Hematopoietic multipotent progenitor cell (in vitro differentiated cells): ENCODE measurements at regions not wholly inside any gene's neighbourhood (a gene's known extent, or its start where the extent isn't known, plus 50 kb on each side); places are given as distances from the start of the nearest gene placed in this dataset.
"Not testable (repeated sequence)": the region's sequence is repeated elsewhere in the genome, so short reads cannot be mapped to it uniquely, and the experiment has no call there.

Source experiments
- DNase-seq, 3 donors: peaks; one replicate each; pipeline ENCODE4 v3.0.0-alpha.2; 2011 to 2015; ENCODE audit warnings: low read depth in 2 of 3, low spot score in 2 of 3

DNA sequence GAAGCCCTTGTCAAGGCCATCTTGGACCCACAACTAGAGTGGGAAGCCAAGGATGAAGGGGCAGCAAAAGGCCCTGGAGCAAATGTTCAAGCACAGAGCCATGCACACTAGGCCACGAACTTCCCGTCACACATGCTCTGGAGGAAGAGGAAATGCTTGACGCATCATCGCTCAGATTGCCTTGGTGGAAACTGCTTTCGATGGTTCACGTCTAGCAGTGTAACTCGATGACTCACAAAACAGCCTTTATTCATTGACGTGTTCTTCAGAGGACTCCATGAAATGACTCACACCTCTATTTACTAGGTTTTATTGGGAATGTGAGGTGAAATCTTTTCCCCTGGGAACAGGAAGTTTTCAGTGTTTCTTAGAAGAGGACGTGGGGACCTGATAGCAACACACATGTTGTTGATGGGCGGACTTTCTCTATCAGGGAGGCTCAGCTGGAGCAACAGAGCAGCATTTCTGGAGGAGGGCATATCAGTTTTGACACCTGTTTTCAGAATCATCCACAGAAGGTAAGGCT, 79.8 kb upstream of the FLT1 start:
- peak in 2 of 3 donors; percentile 22 to 23 for DNase-seq

DNA sequence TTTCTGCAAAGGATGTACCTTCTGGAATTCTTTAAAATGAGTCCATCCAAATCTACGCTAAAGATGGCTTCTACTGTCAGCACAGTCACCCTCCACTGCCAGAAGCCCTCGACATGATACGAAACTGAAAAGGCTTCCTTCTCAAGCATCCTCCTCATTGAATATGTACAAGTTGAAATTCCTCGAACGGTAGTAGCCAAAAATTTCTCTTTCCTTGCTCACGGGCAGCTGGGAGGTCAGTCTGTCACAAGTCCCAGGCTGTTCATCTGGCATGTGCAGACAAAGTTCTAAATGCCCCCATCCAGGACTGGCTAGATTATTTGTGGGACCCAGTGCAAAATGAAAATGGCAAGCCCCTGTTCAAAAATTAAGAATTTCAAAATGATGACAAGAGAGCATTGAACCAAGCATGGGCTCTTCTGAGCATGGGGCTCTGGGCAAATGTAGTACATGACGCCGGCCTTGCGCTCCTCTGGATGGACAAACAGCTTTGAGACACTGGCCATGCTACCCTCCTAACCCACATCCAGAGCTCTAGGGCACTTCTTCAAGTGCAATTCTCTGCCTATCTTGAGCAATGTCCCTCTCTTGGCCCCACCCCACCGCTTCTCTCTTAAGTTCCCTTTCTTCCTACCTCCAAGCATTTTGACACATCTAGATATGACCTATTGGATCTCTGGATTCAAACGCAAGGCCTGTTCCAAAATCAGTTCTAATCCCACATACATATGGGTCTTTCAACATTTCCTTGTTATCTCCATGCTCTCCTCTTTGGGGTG, 78.9 kb upstream of the FLT1 start:
- DNase-seq: no peak

DNA sequence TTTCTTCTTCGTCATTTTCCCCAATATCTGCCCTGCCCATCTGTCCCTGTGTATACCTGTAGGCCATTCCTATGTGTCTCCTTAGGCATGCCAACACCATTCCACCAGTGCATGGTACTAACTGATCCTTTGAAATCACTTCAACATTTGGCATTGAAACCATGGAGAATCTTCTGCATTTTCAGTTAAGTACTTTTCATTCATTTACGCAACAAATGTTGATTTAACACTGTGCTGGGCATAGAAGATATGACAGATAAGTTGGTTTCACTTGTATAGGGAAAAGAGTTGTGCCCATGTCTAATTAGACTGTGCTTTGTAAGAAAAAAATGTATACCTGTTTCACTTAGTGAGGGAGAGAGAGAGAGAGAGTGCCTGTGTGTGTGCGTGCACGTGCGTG, 77.9 kb upstream of the FLT1 start:
- no peak for DNase-seq

DNA sequence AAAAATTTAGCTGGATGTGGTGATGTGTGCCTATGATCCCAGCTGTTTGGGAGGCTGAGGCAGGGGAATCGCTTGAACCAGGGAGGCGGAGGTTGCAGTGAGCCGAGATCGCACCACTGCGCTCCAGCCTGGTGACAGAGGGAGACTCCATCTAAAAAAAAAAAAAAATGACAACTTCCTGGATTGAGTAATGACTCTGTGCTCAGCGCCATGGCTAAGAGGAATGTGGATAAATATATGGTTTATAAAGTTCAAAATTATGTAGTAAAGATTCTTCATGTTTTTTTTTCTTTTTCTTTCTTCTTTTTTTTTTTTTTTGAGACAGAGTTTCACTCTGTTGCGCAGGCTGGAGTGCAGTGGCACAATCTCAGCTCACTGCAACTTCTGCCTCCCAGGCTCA, 75.4 kb upstream of the FLT1 start:
- DNase-seq: not testable (repeated sequence)

DNA sequence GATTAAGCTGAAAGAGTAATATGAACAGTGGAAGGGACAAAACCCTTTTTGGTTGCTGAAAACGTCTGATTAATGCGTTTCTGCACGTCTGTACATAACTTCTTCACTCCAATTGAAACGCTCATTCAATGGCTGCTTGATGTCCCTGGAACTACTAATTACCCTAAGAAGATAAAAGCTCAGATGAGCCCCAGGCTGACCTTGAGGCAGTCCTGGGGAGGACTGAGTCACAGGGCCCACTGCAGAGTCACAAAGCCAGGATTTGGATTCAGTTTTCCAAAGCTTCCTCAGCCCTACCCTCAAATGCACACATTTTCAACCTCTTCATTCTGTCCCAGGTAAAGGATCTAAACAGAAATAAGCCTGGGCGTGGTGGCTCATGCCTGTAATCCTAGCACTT, 75.0 kb upstream of the FLT1 start:
- no peak for DNase-seq

DNA sequence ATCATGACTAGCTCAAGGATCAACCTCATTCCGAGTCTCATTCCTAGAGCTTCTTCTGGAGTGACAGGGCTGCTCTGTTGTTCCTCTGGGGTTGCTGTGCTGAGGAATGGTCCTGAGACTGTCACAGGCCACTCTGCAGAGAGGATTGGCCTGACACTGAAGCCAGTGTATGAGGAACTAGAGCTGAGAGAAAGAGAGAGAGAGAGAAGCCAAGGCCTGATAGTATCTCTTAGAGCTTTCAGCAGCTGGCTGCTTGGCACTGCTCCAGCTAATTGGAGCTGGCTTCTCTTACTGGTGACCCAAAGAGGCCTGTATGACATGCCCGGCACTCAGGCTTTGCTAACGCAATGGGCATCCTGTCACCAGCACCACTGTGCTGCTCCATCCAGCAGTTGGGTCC, 73.4 kb upstream of the FLT1 start:
- DNase-seq: peak in 2 of 3 donors; percentile 82 to 96

DNA sequence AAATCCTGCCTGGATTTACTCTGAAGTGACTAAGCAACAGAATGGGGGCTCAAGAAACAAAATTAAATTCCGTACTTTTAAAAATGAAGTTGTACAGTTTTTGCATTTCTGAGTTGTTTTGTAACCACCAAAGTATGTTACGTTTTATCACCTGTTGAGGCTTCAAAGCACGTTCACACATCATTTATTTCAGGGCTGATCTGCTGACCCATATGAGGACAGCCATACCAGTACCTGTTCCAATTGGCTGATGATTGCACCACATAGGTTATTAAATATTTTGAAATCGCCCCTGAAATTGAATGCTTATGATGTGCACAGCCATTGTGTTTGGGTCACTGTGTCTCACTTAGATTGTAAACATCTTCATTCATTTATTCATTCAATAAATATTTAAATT, 72.0 kb upstream of the FLT1 start:
- DNase-seq: no peak

DNA sequence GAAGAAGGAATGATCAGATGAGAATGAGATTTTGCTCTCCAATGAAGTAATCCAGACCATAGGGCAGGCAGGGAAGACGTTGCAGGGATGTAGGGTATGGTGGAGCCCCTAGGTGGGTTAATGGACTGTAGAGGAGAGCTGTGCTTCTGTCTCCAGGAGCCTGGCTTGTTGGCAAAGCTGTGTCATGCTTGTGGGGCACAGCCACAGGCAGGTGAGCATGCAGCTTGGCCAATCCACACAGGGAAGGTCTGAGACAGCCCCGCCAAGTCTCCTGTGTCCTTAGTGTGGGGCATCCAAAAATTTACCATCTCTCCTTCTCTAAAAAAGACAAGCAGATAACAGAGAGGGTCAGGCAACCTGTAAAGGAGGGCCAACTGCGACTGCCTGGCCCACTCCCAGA, 71.4 kb upstream of the FLT1 start:
- no peak for DNase-seq

DNA sequence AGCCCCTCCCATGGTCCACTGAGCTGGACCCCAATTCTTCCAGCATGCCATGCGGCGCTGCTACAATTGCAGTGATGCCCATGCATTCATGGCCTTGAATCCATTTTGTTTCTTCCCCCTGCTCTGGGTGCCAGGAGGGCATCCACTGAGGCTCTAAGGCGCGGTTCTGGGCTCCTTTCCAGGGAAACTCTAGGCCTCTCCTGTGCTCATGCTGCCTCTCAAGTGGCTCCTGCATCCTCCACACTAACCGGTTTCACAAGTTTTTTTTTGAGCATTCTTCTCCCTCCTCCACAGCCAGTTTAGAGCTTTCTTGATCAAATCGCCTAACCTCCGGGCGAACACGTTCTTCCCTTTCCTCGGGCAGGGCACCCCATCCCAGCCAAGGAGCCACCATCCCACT, 69.1 kb upstream of the FLT1 start:
- no peak for DNase-seq

DNA sequence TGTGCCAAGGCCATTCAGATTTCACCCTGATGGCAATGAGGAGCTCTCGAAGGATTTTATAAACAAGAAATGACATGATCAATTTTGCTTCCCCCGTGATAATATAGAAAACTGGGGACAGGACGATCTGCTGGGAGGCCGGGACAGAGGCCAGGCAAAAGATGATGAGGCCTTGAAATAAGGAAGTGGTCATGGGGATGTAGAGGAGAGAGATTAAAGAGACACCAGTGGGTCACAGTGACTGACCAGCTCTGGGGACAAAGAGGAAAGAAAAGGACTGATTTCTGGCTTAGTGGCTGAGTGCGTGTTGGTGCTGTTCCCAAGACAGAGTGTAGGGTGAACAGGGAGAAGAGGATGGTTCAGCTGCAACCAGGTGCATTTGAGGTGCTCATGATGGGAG, 68.7 kb upstream of the FLT1 start:
- DNase-seq: no peak

DNA sequence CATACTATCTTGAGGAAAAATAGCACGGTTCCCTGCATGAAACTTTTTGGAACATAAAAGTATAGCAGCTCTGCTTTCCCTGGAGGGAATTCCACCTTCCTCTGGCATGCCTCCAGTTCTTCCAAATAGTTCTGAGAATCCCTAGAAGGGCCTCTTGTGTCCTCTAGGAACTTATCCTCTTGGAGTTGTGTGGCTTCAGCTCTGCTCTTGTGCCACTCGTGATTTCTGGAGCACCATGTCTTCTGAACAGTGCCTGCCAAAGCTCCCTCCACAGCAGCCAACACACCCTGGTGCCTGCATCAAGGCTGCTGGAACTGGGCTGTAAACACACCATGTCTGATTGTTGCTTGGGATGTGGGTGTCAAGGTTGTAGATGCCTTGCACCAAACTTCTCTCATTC, 65.7 kb upstream of the FLT1 start:
- no peak for DNase-seq

DNA sequence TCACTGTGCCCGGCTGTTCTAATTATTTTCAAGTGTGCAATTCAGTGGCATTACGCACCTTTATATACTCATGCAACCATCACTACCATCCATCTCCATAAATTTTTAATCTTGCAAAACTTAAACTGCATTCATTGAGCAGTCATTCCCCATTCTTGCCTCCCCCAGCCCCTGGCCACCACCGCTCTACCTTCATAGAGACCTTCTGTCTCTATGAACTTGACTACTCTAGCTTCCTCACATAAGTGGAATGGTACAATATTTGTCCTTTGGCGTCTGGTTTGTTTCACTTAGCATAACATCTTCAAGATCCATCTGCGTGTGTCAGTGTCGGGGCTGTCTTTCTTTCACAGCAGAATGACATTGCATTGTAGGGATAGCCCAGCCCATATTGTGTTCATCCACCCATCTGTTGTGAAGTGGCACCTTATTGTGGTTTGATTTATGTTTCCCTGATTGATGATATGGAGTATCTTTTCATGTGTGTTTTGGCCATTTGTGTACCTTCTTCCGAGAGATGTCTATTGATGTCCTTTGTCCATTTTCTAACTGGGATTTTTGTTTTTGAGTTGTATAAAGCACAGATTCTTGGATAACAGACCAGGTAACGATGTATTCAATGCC, 64.8 kb upstream of the FLT1 start:
- no peak for DNase-seq

DNA sequence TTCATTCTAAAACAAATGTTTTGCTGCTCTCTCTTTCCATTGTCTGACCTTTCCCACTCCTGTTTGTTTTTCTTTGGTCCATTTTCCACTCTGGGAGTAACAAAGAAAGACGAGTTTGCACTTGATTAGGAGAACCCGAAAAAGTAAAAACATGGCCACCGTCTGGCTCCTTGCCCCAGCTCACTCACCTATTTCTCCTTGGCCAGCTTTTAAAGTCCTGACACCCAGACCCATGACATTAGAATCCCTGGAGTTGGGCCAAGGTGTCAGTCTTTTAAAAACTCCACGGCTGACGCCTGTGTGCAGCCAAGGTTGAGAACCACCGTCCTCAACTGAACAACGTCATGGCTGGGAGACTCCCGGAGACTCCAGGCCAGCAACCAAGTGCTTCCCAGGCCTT, 63.6 kb upstream of the FLT1 start:
- no peak for DNase-seq

DNA sequence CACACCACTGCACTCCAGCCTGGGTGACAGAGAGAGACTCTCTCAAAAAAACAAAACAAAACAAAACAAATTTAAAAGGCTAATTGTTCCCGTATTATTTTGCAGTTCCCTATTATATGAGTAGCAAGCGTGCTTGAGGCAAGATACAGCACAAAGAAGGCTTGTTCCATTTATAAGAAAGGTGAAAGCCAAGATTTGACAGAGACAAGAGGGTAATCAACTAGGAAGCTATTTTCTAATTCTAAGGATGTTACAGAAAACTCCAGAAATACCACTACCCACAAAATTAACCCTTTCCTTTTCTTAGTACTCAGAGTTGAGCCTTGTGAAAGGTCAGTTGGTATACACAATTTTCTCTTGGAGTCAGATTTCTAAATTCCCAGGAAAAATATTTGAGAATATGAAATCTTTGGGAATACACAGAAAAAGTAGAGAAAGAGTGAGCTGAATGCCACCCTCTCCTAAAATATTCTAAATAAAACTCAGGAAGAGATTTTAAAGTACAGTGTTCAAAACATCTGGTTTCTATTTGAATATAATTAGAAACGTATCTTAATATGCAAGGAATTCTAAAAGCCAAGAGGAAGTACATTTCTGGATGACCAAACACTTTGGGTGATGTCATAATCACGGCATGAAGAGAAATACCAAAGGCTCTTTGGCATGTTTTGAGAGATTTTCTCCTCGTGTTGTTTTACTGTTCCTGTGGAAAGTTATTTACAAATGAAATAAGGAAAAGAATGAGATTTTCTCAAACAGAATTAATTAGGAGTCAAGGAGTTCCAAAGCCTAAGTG, 63.0 kb upstream of the FLT1 start:
- no peak for DNase-seq

DNA sequence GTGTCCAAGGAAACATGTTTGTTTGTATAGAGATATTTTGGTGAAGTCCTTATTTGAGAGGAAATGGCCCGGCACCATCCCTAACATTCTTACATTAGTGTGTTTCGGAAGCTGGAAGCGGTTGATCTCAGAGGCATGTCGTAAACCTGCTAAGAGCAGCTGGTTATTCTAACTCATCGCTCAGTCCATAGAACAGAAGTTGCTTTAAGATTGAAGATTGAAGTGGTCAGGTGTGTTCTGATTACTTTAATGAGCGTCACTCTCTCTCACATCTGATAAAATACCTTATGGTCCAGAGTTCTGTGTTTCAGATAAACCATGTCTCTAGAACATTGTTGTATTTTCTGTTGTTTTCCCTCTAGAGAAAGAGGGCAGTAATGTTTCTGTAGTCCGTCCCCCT, 60.2 kb upstream of the FLT1 start:
- no peak for DNase-seq

DNA sequence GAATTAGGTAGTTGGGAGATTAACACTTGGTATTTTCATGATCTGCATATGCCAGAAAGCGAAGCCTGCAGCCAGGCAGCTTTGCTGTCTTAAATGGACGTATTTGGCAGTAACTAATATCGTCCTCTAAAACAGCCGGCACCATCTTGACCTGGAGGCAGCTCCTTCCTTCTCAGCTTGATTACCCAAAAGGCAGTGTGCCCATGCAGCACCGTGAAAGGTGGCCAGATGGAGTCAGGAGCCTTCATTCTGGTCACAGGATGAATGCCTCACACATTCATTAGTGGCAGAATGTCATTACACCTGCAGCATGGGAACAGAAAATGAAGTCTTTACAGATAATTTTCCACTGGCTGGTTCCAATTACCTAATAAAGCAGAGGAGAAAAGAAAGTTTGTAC, 59.0 kb upstream of the FLT1 start:
- no peak for DNase-seq

DNA sequence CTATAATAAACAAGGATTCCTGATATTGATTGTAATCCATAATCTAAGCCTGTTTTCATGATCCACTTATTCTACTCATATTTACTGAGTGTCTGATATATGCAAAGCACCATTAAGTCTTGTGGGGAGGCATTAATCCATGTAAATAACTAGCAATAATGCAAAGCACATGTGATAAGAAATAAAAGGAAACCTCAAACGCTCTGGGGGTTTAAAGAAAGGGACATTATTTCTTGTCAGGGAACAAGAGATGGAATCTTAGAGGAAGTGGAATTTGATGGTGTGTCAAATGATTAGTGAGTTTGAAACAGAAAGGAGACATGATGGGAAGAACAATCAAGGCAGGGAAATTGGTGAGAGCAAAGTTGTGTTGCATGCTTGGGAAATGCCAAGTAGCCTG, 57.4 kb upstream of the FLT1 start:
- no peak for DNase-seq

DNA sequence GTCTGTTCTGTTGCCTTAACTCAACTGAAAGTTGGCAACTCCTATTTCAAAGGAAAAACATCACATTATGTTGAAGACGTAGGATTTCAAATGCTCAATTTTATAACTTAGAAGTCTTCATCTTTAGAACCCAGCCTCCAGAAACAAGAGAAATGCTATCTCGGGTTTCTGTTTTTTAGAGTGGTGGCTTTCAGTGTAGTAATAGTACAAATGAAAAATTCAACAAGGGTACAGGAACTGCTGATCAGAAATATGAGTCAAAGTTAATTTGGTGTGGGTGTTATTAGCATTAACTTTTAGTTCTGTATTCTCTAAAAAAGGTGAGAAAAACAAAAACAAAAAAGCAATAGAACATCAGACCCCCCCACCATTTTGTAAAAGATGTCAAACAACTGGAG, 56.6 kb upstream of the FLT1 start:
- DNase-seq: no peak

DNA sequence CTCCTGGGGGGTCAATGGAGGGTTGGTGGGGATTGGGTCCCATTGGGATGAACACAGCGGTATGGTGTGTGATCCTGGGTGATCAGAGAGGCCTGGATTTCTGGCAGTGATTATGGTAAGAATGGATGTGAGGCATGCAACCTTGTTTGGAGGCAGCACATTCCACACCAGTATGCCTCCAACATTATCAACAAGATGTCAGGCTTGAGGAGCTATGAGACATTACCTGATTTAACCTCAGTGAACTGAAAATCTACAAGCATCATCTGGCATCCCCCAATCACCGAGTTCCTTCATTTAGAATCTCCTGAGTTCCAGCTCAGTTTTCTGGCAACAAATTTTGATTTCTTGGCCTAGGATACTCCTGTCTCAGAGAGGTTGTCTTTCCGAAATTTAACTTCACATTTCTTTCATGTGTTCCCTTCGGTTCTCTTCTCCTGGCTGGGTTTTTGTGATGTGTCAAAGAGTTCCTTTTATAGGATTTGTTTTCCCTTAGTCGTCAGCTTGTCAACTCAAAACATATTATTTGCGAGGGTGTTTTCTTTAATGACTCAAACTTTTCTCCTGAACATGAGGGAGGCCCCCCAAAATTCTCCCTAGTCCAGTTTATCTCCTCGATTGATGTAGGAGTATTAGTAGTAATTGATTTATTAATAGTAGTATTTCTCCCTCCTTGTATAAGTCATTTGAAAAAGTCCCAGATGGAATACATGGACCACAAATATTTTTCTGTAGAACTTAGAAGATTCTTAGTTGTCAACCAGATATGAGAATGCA, 56.0 kb upstream of the FLT1 start:
- DNase-seq: no peak

DNA sequence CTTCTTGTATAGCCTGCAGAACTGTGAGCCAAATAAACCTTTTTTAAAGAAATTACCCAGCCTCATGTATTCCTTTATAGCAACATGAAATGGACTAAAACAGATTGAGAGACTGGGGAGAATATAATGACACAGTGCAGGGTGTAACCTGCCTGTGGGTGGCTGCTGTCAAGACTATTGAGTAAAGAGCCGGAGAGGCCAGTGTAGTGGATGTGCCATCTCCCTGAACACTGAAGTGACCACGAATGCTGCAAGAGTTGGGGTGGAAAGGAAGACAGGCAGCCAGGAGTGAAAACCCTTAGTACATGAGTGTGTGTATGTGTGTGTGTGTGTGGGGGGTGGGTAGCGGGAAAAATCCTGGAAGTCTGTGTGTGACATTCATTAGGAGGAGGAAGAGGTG, 55.2 kb upstream of the FLT1 start:
- DNase-seq: no peak

DNA sequence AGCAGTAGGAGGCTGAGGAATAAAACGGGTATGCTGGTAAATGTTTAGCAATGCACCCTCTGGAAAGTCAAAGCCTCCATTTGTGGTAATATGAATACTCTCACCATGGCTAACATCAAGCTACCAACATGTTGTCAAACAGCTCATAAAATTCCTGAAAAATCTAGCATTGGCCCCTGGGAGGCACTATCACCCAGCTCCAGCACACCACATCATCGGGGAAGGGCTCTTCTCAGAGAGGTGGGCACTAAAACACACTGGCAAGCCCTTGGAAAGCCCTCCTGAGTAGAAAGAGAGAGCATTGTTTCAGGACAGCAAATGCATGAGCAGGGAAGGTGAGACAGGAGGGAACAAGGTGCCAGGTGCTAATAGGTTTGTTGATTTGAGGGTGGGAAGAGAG, 53.9 kb upstream of the FLT1 start:
- DNase-seq: no peak
